Epithelial cell of prostate (primary cell): ENCODE measurements at regions not wholly inside any gene's neighbourhood (a gene's known extent, or its start where the extent isn't known, plus 50 kb on each side); places are given as distances from the start of the nearest gene placed in this dataset.

Experiments
- DNase-seq: peaks from one replicate; pipeline ENCODE4 v3.0.0-alpha.2; 2011; ENCODE audit warnings: low read depth, low spot score
- H3K27ac ChIP-seq: fragments of 450-650 bp; 2 replicates; pipeline ENCODE4 v1.5.1; 2017; ENCODE audit warnings: mild to moderate bottlenecking

DNA sequence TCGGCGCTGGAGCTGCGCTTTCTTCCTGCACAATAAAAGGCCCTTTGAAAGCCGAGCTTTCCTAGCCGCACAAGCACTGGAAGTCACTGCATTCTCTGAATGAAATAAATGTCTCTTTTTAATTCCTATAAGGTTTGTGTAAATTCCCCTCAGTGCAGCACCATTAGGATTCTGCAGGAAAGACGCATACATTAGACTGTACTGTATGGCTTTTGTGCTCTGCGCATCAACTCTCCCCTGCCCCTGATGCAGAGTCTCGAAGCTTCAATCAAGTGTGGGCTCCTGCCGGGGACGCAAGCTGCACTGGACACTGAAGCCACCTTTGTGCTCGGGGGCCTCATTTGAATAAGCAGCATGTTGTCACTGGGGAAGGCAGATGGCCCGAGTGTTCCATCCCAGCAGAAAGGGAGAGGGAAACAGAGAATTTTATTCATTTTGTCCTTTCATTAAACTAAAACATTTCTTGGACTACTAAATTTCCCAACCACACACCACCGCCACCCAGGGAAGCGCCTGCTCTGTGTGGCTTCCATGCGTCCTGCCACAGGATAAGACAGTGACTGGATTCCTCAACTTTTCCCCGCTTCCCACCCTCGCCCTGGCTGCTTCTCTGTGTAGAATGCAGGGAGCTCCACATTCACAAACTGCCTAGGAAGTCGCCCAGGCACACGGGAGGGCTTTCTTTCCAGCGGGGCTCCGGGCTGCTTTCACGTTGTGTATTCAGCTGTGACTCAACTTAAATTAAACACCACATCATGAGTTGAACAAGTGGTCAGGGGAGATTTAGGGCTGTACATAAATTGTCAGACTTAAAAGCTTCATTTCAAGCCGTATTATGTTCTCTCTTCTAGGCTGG is 635.4 kb downstream of the IRX1 start:
- no peak overlapping the region for H3K27ac ChIP-seq
- no peak for DNase-seq

DNA sequence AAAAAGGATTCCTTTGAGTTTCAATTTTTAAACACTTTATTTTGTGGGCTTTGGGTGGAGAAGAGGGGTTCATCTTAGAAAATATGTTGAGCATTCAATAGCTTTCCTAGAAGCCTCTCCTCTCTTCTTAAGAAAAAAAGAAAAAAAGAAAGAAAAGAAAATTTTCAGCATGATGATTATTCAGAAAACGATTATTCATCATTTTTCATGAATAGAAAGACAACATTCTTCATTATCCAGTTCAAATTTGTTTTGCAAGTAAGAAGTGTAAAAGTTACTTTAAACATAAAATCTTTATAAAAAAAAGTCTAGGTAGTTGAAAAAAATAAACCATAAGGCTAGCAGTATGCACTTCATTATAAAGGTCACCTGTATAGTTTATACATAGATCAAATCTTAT is 636.5 kb downstream of the IRX1 start:
- H3K27ac ChIP-seq, result no peak overlapping the region
- DNase-seq, result no peak

DNA sequence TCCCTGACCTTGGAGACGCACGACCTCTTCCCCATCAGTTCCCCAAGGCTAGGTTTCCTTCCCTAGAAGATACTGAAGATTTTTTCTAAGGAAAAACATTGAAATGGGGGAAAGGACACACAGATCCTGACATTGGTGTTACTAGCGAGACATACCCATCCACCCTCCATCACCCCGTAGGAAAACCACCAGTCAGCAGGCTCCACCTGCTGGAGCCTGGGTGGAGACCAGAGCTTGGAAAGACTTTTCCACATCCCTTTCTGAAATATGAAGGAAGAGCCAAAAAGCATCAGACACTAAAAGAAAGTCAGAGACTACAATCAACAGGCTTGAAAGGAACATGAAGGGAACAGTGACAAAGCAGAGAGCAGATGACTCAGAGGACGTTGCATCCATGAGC is 638.0 kb downstream of the IRX1 start:
- no peak overlapping the region for H3K27ac ChIP-seq
- no peak for DNase-seq

DNA sequence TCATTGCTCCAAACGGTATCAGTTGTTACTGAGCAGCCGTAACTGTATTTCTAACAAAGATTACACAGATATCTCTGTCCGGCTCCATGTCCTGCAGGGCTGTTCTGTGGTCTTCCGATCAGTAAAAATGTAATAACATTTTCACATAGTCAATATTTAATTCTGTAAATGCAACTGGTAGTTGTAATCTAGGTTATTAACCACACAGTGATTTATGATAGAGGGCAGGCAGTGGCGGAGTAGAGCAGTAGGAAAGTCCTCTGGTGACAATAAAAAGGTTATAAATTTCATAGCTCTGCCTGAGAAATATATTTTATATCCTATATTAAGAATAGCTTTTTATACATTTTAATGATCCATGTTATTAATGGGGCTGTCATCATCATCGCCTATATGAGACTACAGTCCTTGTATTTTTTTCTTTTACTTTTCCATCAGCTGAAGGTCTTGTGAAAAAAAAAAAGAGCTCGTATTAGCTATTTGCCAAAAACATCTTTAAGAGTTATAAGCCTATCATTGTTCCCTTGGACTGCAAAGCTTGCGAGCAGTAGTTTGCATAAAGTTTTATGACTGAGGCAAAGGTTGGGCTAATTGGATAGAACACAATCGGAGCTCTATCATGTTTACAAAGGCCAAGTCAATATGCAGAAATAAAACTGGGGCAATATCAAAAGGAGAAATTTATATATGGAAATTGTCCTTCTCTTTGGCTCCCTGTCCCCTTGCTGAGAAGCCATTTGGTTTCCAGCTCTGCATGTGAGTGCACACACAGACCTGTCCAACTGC is 648.0 kb downstream of the IRX1 start:
- no peak for DNase-seq

DNA sequence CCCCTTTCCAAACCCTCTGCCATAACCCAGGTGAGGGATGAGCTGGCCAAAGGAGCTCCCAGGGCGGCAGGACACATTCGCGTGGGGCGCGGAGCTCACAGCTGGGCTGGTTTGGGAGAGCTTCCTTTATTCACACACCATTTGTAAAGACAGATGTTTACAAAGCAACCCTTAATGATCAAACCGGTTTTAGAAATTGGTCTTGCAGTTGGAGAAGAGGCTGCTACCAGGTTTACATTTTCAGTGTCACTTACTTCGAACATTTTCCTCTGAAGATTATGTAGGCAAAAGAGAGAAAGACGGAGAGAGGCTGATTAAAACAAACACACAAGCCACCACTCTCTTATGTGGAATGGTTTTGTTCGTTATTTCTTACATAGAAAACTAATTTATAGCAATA is 648.7 kb downstream of the IRX1 start:
- H3K27ac ChIP-seq, result no peak overlapping the region

More for the DNA sequence above, 648.0 kb downstream of the IRX1 start:
- no peak overlapping the region for H3K27ac ChIP-seq

DNA sequence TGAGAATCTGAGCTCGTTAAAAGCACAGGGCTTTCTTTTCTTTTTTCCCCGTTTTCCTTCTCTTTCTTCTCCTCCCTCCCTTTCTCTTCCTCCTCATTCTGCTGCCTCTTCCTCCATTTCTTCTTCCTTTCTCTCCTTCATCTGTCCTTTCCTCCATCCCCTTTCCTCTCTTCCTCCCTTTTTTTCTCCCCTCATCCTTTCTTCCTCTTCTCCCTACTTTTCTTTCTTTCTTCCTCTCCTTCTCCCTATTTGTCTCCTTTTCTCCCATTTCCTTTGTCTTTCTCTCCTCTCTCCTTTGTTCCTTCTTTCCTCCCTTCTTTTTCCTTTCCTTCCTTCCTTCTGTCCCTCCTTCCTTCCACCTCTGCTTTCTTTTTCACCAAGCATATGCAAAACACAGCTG is 649.4 kb downstream of the IRX1 start:
- H3K27ac ChIP-seq, result no peak overlapping the region
- no peak for DNase-seq

More for the DNA sequence above, 648.7 kb downstream of the IRX1 start:
- DNase-seq, result no peak

DNA sequence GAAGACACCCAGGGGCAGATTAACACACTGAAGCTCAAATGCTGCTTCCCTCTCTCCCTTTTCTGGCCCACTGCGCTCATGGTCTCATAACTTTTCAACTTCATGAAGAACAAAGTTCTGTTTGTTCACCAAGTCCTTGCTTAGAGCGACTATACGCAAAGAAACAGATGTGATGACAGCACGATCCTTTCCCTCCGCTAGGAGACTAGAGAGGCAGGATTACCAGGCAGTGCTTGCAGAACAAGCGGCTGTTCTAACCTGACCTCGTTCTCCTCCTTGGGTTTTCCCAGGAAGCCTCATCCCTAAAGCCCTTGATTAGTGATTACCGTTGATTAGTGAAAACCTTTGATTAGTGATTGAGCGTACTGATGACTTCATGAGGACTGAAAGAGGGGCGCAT is 649.9 kb downstream of the IRX1 start:
- no peak for DNase-seq
- H3K27ac ChIP-seq, result no peak overlapping the region

DNA sequence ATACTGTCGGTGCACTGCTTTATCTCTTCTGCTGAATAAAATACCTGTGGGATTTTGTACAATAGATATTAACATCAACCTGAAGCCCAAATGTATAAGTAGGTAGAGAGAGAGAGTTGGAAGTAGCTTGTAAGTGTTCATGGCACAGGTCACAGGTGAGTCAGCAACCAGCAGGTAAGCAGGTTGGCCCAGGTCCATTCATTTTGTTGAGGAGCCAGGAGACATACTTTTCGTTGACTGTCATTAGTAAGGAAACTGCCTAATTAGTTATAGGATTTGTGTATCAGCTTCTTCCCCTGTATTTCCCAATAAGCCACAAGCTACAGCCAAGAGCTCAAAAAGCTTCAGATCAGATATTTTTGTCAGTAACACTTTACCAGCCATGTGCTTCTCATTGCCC is 650.8 kb downstream of the IRX1 start:
- H3K27ac ChIP-seq, result no peak overlapping the region
- DNase-seq, result no peak

DNA sequence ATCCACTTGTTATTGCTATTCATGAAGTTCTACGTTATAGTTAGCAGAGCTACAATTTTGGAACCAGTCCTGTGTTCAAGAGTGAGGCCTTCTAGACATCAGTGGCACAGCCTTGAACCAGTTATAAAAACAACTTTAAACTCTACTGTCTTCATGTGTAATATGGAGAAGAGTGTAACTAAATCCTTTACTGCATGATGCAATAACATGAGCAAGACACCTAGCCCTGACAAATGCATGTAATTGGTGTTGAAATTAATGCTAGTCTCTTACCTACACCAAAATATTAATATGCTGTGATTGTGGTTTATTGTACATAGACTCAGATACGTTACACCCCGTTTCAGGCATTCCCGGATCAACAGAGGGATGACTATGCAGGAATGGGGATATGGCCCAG is 654.6 kb downstream of the IRX1 start:
- DNase-seq, result no peak
- H3K27ac ChIP-seq, result no peak overlapping the region

DNA sequence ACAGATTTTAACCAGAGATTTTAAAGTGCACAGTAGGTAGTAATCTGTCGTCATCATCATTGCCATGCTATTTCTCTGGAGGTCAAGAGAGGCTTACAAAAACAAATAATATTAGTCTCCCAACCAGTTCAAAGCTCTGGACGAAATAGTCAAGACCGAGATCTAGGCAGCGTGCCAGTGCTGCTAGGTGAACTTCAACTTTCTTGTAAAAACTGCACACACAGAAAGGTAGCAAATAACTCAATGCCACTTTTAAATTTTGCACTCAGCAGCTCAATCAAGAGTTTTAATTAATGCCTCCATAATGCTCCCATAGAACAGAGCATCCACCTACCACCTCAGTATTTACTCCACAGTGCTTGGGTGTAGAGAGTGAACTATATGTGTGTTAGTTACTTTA is 656.8 kb downstream of the IRX1 start:
- H3K27ac ChIP-seq, result no peak overlapping the region
- DNase-seq, result no peak

DNA sequence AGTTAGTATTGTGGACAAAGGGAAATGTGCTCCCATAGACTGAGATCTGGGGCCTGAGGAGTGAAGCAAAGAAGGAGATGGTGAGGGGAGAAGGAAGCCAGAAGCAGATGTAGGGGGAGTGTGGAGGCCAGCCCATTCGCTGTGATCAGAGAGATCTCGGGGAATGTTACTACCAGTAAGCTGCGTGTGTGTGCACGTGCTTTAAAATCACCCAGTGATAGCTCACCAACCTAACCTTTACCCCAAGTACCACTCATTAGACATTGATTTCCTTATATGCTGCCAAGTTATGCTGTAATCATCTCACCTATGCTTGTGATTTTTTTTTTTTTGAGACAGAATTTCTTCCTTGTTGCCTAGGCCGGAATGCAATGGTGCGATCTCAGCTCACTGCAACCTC is 659.1 kb downstream of the IRX1 start:
- H3K27ac ChIP-seq, result no peak overlapping the region
- no peak for DNase-seq

DNA sequence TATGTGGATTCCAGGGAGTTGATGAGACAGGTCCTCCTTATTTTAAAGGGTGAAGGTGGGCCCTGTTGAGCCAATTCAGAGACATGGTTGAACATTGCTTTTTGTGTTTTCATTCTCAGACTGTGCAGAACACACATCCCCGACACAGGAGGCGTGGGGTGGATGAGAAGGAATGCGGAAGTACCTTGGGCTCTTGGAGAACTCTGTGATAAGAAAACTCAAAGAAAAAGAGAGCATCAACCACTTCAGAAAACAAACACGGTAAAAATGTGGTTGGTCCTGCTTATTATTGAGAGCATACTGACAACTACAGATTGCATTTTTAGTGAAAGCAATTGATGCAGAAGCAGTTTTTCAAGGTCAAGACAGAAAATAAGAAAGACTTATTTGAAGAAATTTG is 659.8 kb downstream of the IRX1 start:
- no peak for DNase-seq
- H3K27ac ChIP-seq, result no peak overlapping the region

DNA sequence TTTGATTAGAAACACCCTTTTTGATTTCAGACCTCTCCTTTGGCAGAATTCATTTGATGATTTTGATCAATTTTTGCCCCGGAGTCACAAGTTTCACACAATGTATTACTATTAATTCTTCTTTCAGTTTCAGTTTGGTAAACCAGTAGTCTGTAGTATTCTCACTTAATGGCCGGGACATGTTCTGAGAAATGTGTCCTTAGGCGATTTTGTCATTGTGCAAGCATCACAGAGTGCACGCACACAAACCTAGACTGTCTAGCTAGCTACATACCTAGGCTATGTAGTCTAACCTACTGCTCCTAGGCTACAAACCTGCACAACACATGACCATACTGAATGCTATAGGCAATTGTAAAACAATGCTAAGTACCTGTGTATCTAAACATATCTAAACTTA is 662.5 kb downstream of the IRX1 start:
- no peak overlapping the region for H3K27ac ChIP-seq
- no peak for DNase-seq

DNA sequence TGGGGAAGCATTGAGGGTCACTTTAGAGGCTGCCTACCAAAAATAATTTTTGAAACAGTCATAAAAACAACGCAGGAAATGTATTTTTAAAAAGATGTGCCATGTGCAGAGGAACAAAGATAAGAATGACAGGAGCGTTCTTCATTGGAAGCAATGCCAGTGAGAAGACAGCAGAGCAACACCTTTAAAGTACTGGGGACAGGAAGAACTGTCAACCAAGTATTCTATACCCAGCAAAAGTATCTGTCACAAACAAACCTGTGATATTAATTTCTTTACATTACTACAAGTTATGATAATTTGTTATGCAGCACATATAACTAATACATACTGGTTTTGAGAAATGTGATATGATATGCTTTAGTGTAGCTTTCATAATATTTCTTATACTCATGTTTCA is 675.6 kb downstream of the IRX1 start:
- DNase-seq, result no peak
- no peak overlapping the region for H3K27ac ChIP-seq

DNA sequence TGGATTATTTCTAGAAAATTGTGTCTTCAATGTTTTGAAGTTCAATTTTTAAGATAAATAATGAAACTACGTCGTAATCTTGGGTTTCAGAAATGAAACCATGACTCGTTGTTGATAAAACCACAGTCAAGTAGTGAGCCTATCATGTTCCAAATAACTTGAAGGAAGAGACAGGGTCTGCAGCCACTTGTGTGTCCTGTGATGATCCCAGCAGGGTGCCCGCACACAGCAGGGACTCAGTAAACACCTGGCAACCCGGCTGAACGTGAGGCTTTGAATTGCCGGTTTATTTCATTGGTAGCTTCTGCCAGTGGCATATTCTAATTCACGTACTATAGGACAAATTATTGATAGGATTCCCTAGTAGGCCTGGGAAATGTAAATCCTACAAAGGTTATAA is 679.6 kb downstream of the IRX1 start:
- no peak overlapping the region for H3K27ac ChIP-seq
- no peak for DNase-seq

DNA sequence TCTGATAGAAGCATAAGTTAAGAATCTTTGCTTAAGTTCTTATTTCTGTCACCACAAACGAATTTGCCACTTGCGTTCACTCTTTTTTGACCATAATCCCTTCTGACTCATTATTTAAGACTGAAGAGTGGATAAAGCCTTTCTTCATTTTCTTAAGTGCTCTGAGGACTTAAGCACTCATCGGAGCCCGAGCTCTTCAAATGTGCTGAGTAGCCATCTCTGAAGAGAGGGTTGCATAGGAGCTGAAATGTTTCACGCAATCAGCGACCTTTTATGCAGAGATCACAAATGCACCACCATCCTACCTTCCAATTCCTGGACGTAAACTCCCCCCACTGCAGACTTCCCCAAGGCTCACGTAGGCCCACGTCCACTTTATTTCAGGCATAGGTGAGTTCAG is 699.2 kb downstream of the IRX1 start:
- no peak for DNase-seq
- no peak overlapping the region for H3K27ac ChIP-seq

DNA sequence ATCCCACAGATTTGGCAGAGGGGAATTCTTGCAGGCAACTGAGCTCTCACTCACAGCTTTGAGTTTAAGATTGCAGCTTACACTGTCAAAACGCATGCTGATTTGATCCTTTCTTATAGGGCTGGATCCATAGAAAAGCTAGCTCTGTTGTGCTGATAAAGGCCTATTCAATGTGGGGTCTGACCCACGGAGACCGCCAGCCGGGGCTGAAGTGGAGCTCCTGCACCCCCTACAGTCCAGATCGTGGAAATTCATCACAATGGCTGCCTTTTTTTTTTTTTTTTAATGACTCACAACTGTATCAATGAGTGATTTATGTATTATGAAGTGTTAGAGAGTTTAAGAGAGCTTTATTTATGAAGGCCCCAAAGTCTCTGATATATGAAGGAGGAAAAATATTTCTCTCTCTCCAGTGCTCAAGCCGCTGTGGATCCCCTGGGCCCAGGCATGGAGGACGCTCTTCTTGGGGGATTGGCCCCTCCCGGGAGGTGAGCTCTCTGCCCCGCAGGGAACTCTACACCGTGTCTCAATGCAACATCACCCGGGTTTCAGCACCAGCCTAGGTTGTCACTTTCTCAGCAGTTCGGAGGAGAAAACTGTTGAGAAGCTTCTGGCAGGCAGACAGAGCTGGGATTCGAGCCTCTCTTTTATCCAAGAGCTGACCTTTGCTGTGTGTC is 700.2 kb downstream of the IRX1 start:
- DNase-seq, result no peak
- no peak overlapping the region for H3K27ac ChIP-seq

DNA sequence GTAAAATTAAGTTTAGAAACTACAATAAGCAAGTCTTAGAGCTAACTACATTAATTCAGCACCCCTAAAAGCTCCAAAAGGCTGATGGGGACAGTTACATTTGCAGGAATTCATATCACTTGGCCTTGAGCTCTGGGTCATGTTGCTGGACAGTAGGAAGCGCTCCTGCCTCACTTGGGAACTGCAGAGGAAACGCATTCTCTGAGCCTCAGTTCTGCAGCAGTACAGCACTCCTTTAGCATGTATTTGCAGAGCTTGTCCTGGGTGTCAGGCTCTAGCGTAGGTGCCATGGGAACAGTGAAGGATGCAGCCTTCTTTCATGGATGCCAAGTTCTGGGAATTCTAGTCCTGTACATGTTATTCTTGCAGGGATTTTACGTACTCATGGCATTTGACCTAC is 710.4 kb downstream of the IRX1 start:
- DNase-seq, result no peak
- no peak overlapping the region for H3K27ac ChIP-seq

DNA sequence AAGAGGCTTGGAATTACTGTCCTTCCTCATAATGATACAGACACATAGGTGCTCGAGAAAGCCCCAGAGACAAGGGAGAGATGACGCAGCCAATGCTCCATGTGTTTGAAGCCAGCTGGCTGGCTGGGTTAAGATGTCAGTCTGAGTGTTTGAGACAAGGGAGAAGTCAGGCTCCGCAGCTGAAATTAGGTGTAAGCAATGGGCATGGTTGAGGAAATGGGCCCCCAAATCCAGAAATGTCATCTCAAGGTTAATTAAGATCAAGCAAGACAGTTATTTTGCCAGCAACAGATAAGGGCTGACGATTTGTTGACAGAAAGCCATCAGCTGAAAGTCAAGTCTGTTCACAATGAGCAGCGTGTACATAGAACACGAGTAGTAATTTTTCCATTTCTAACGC is 713.4 kb downstream of the IRX1 start:
- no peak overlapping the region for H3K27ac ChIP-seq
- no peak for DNase-seq

DNA sequence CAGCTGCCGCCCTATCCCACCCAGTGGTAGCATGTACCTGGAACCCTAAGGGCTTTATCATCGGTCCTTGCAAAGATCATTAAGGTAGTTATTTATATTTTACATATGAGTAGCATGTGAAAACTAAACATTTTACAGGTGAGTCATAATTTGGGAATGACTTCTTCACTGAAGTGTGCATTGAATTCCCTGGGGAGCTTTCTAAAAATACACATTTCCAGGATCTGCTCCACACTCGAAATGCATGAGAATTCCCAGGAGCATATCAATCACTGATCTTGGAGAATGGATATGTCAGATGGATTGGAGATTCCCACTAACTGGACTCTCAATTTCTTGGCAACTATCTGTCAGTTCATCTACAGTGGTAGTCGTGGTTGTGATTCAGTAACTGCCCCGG is 717.5 kb downstream of the IRX1 start:
- no peak overlapping the region for H3K27ac ChIP-seq
- DNase-seq, result no peak

DNA sequence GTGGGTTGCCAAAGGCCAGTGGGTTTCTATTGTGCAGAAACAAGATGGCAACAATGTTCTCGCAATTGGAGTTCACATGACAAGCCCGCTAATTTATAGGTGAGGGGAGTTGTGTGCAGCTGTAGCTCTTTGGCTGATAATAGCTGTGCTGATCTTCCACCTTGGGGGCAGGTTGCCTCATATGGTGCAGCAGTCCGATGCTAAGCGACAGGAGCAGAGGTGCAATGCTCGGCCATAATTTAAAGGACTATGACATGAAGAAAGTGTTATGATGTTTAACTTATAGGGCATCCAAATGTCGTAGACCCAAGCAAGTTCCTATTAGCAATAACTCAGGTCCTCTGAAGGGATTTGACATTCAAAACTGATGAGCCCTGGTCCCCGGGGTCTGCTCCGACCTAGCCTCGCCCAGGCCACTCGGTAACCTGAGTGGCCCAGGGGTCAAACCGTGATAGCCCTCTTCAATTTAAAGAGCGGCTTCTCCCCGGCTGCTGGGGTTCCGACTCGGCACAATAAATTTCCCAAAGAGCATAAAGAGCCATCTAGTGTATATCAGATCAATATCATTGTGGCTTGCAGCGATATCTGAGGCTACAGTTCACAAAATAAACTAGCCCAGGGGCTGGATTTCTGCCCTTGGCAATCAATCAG is 724.0 kb downstream of the IRX1 start:
- H3K27ac ChIP-seq, result no peak overlapping the region

More for the DNA sequence above, 724.0 kb downstream of the IRX1 start:
- no peak for DNase-seq
